HEK293 (cell line): ENCODE measurements at regions not wholly inside any gene's neighbourhood (a gene's known extent, or its start where the extent isn't known, plus 50 kb on each side); places are given as distances from the start of the nearest gene placed in this dataset.

Experiments used
- CTCF ChIA-PET: fragments of 350-600 bp; formaldehyde crosslinking; extraction: SDS; loops from one replicate; lab custom pipeline; 2021; ENCODE audit warnings: antibody characterized with exemption; lab: Yijun Ruan, JAX
- POLR2A ChIA-PET: fragments of 300-600 bp; formaldehyde crosslinking; extraction: SDS; loops from one replicate; lab custom pipeline; 2020; ENCODE audit warnings: antibody characterized with exemption, inconsistent platforms; lab: Yijun Ruan, JAX
- H3K27ac ChIP-seq: fragments of 200-500 bp; sonication (Bioruptor generic); 2 replicates; pipeline ENCODE4 v1.5.1; 2014; ENCODE audit warnings: low read depth, low read length, control low read depth, inconsistent platforms; ENCODE audit errors: extremely low read depth
- H3K36me3 ChIP-seq, 2 experiments: fragments of 200-500 bp in 1 of 2; sonication (Bioruptor generic) in 1 of 2; 1 replicate in 1 of 2; 2 replicates in 1 of 2; pipeline ENCODE4 v1.5.1; 2014 to 2017; ENCODE audit warnings: inconsistent platforms in 2 of 2, low read length in 2 of 2; ENCODE audit not compliant: control insufficient read depth in 2 of 2, insufficient read depth in 1 of 2
- H3K4me1 ChIP-seq: fragments of 200-500 bp; sonication (Bioruptor generic); 2 replicates; pipeline ENCODE4 v1.5.1; 2014; ENCODE audit warnings: mild to moderate bottlenecking, low read length, inconsistent platforms; ENCODE audit not compliant: control insufficient read depth, insufficient read depth
- H3K4me3 ChIP-seq: 2 replicates; pipeline ENCODE4 v1.5.1; 2011; ENCODE audit warnings: low read depth, mild to moderate bottlenecking, control low read depth, low read length, moderate library complexity
- H3K9me3 ChIP-seq: fragments of 200-500 bp; sonication (Bioruptor generic); 2 replicates; pipeline ENCODE4 v1.5.1; 2014; ENCODE audit warnings: low read depth, low read length, inconsistent platforms; ENCODE audit not compliant: control insufficient read depth, insufficient read depth
- GLIS1 ChIP-seq: fragments of 450-650 bp; formaldehyde crosslinking; IDR thresholded peaks from 2 replicates; pipeline ENCODE4 v1.5.1; 2016; ENCODE audit warnings: missing biosample characterization, missing genetic modification characterization
- KLF7 ChIP-seq: fragments of 450-650 bp; formaldehyde crosslinking; IDR thresholded peaks from 2 replicates; pipeline ENCODE4 v1.5.1; 2016; ENCODE audit warnings: missing biosample characterization, missing genetic modification characterization, borderline replicate concordance
- MEIS1 ChIP-seq: sonication (generic); formaldehyde crosslinking; IDR thresholded peaks from 2 replicates; pipeline ENCODE4 v1.8.1; 2022; ENCODE audit warnings: missing genetic modification reagents, mild to moderate bottlenecking, borderline replicate concordance
- SCRT1 ChIP-seq: fragments of 450-650 bp; formaldehyde crosslinking; IDR thresholded peaks from 2 replicates; pipeline ENCODE4 v1.5.1; 2016; ENCODE audit warnings: missing biosample characterization, missing genetic modification characterization, borderline replicate concordance
- SP3 ChIP-seq: fragments of 450-650 bp; formaldehyde crosslinking; IDR thresholded peaks from 2 replicates; pipeline ENCODE4 v1.5.1; 2016; ENCODE audit warnings: missing biosample characterization, missing genetic modification characterization
- ZFHX2 ChIP-seq: fragments of 450-650 bp; formaldehyde crosslinking; conservative IDR thresholded peaks from 2 replicates; pipeline ENCODE4 v1.5.1; 2016; ENCODE audit warnings: missing biosample characterization, missing genetic modification characterization
- ZFP41 ChIP-seq: fragments of 450-650 bp; formaldehyde crosslinking; IDR thresholded peaks from 2 replicates; pipeline ENCODE4 v1.5.1; 2016; ENCODE audit warnings: missing biosample characterization, missing genetic modification characterization, borderline replicate concordance
- ZNF114 ChIP-seq: fragments of 450-650 bp; formaldehyde crosslinking; IDR thresholded peaks from 2 replicates; pipeline ENCODE4 v1.5.0; 2017; ENCODE audit warnings: missing biosample characterization, missing genetic modification characterization
- ZNF132 ChIP-seq: fragments of 450-650 bp; formaldehyde crosslinking; IDR thresholded peaks from 2 replicates; pipeline ENCODE4 v1.5.1; 2017; ENCODE audit warnings: missing biosample characterization, missing genetic modification characterization, borderline replicate concordance
- ZNF16 ChIP-seq: fragments of 450-650 bp; formaldehyde crosslinking; IDR thresholded peaks from 2 replicates; pipeline ENCODE4 v1.5.1; 2016; ENCODE audit warnings: low read depth, missing biosample characterization, missing genetic modification characterization
- ZNF169 ChIP-seq: fragments of 450-650 bp; formaldehyde crosslinking; IDR thresholded peaks from 2 replicates; pipeline ENCODE4 v1.5.1; 2016; ENCODE audit warnings: missing biosample characterization, missing genetic modification characterization
- ZNF239 ChIP-seq: fragments of 450-650 bp; formaldehyde crosslinking; IDR thresholded peaks from 2 replicates; pipeline ENCODE4 v1.5.1; 2016; ENCODE audit warnings: missing biosample characterization, missing genetic modification characterization
- ZNF24 ChIP-seq: fragments of 450-650 bp; formaldehyde crosslinking; IDR thresholded peaks from 2 replicates; pipeline ENCODE4 v1.5.1; 2016; ENCODE audit warnings: missing biosample characterization, missing genetic modification characterization
- ZNF335 ChIP-seq: fragments of 450-650 bp; formaldehyde crosslinking; conservative IDR thresholded peaks from 2 replicates; pipeline ENCODE4 v1.5.1; 2016; ENCODE audit warnings: missing biosample characterization, missing genetic modification characterization
- ZNF404 ChIP-seq: fragments of 450-650 bp; formaldehyde crosslinking; IDR thresholded peaks from 2 replicates; pipeline ENCODE4 v1.5.1; 2017; ENCODE audit warnings: missing biosample characterization, missing genetic modification characterization
- ZNF548 ChIP-seq: fragments of 450-650 bp; formaldehyde crosslinking; IDR thresholded peaks from 2 replicates; pipeline ENCODE4 v1.5.1; 2016; ENCODE audit warnings: missing biosample characterization, missing genetic modification characterization
- ZNF585B ChIP-seq: fragments of 450-650 bp; formaldehyde crosslinking; IDR thresholded peaks from 2 replicates; pipeline ENCODE4 v1.5.1; 2016; ENCODE audit warnings: missing biosample characterization, missing genetic modification characterization
- ZNF785 ChIP-seq: fragments of 450-650 bp; formaldehyde crosslinking; IDR thresholded peaks from 2 replicates; pipeline ENCODE4 v1.5.1; 2016; ENCODE audit warnings: missing biosample characterization, missing genetic modification characterization
- TF ChIP-seq, protein P1 (sequence below): fragments of 450-650 bp; formaldehyde crosslinking; conservative IDR thresholded peaks from 2 replicates; pipeline ENCODE4 v1.5.1; 2016; ENCODE audit warnings: low read depth, missing biosample characterization, missing genetic modification characterization
- TF ChIP-seq, protein P2 (sequence below): fragments of 450-650 bp; formaldehyde crosslinking; IDR thresholded peaks from 2 replicates; pipeline ENCODE4 v1.5.1; 2016; ENCODE audit warnings: missing biosample characterization, missing genetic modification characterization
- TF ChIP-seq, protein P3 (sequence below): fragments of 450-650 bp; formaldehyde crosslinking; IDR thresholded peaks from 2 replicates; pipeline ENCODE4 v1.5.1; 2017; ENCODE audit warnings: missing biosample characterization, missing genetic modification characterization
- TF ChIP-seq, protein P4 (sequence below): fragments of 450-650 bp; formaldehyde crosslinking; IDR thresholded peaks from 2 replicates; pipeline ENCODE4 v1.5.1; 2016; ENCODE audit warnings: missing biosample characterization, missing genetic modification characterization

- TF ChIP-seq, protein P1, sequence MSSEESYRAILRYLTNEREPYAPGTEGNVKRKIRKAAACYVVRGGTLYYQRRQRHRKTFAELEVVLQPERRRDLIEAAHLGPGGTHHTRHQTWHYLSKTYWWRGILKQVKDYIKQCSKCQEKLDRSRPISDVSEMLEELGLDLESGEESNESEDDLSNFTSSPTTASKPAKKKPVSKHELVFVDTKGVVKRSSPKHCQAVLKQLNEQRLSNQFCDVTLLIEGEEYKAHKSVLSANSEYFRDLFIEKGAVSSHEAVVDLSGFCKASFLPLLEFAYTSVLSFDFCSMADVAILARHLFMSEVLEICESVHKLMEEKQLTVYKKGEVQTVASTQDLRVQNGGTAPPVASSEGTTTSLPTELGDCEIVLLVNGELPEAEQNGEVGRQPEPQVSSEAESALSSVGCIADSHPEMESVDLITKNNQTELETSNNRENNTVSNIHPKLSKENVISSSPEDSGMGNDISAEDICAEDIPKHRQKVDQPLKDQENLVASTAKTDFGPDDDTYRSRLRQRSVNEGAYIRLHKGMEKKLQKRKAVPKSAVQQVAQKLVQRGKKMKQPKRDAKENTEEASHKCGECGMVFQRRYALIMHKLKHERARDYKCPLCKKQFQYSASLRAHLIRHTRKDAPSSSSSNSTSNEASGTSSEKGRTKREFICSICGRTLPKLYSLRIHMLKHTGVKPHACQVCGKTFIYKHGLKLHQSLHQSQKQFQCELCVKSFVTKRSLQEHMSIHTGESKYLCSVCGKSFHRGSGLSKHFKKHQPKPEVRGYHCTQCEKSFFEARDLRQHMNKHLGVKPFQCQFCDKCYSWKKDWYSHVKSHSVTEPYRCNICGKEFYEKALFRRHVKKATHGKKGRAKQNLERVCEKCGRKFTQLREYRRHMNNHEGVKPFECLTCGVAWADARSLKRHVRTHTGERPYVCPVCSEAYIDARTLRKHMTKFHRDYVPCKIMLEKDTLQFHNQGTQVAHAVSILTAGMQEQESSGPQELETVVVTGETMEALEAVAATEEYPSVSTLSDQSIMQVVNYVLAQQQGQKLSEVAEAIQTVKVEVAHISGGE: no peak
- TF ChIP-seq KLF7 (tag by site-specific recombination) (no peak), ZNF404 (tag by site-specific recombination) (no peak), ZNF169 (no peak), ZNF239 (tag by site-specific recombination) (no peak), ZNF585B (tag by site-specific recombination) (no peak), ZNF335 (tag by site-specific recombination) (no peak)
- TF ChIP-seq, protein P2, sequence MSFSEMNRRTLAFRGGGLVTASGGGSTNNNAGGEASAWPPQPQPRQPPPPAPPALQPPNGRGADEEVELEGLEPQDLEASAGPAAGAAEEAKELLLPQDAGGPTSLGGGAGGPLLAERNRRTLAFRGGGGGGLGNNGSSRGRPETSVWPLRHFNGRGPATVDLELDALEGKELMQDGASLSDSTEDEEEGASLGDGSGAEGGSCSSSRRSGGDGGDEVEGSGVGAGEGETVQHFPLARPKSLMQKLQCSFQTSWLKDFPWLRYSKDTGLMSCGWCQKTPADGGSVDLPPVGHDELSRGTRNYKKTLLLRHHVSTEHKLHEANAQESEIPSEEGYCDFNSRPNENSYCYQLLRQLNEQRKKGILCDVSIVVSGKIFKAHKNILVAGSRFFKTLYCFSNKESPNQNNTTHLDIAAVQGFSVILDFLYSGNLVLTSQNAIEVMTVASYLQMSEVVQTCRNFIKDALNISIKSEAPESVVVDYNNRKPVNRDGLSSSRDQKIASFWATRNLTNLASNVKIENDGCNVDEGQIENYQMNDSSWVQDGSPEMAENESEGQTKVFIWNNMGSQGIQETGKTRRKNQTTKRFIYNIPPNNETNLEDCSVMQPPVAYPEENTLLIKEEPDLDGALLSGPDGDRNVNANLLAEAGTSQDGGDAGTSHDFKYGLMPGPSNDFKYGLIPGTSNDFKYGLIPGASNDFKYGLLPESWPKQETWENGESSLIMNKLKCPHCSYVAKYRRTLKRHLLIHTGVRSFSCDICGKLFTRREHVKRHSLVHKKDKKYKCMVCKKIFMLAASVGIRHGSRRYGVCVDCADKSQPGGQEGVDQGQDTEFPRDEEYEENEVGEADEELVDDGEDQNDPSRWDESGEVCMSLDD (tag by site-specific recombination): no peak
- TF ChIP-seq, protein P3, sequence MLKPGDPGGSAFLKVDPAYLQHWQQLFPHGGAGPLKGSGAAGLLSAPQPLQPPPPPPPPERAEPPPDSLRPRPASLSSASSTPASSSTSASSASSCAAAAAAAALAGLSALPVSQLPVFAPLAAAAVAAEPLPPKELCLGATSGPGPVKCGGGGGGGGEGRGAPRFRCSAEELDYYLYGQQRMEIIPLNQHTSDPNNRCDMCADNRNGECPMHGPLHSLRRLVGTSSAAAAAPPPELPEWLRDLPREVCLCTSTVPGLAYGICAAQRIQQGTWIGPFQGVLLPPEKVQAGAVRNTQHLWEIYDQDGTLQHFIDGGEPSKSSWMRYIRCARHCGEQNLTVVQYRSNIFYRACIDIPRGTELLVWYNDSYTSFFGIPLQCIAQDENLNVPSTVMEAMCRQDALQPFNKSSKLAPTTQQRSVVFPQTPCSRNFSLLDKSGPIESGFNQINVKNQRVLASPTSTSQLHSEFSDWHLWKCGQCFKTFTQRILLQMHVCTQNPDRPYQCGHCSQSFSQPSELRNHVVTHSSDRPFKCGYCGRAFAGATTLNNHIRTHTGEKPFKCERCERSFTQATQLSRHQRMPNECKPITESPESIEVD (tag by site-specific recombination): no peak
Measured at GRCh38 chr4:162684371-162684700, 482.4 kb downstream of the NAF1 start (continued).

DNA sequence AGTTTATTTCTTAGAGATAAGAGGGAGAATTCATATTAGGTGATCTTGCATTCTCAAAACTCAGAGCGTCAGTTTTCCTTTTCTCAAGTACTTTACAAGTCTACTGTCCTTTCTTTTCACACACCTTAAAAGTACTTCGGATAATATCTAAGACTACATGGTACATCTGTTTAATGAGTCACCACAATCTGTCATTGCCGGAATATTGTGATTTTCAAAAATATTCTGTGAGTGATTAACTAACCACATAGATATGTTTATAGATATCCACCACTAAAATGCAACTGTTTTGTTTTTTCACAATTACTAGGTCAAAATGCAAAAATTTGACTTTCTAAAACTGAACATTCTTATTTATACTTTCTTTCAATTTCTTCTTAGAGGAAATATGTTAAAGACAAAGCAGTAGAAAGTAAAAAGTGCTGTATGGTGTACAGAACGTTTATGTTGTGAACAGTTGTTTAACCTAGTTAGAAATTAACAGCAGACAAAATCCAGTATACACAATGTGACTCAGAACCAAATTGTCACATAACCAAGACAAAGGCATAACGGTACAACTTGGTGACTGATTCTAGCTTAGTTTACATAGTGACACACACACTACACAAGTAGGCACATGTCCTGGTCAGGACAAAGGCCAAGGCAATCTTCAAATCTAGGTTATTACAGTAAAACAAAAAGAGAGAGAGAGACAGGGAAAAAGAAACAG lies 482.9 kb downstream of the NAF1 start:
- no peak overlapping the region for H3K27ac ChIP-seq
- H3K9me3 ChIP-seq: no peaks in the 10 kb centered on the region
- CTCF ChIA-PET: no interaction called here
- POLR2A ChIA-PET: no interaction called here
- H3K36me3 ChIP-seq: no peaks in the 10 kb centered on the region
- H3K4me1 ChIP-seq: no peaks in the 10 kb centered on the region
- TF ChIP-seq ZFP41 (tag by site-specific recombination) (no peak), ZNF785 (no peak), SCRT1 (tag by site-specific recombination) (no peak), SP3 (tag by site-specific recombination) (no peak)
- no peak overlapping the region for H3K4me3 ChIP-seq

DNA sequence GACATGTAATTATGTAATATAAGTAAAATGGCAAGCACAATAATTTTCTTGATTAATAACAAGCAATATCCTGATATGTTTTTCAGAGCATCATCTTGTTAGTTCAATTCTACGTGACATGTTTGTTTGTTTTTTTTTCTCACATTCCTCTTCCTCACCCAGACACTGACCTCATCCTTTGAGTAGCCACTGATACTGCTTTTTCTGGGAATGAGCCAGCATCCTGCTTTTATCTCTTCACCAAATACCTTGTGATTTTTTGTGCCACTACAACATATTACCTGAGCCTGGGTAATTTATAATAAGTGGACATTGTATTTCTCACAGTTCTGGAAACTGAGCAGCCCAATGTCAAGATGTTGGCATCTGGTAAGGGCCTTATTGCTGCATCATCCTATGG lies 484.0 kb downstream of the NAF1 start:
- no peaks in the 10 kb centered on the region for H3K4me1 ChIP-seq
- H3K4me3 ChIP-seq: no peak overlapping the region
- ChIA-PET POLR2A (no interaction called here), CTCF (no interaction called here)
- H3K27ac ChIP-seq: no peak overlapping the region
- H3K9me3 ChIP-seq: no peaks in the 10 kb centered on the region
- no peaks in the 10 kb centered on the region for H3K36me3 ChIP-seq
- TF ChIP-seq ZNF24 (tag by site-specific recombination) (no peak), ZNF114 (no peak), ZNF132 (tag by site-specific recombination) (no peak), ZNF548 (tag by site-specific recombination) (no peak), GLIS1 (tag by site-specific recombination) (no peak), ZFHX2 (tag by site-specific recombination) (no peak), MEIS1 (no peak), ZNF16 (no peak)
- TF ChIP-seq, protein P4, sequence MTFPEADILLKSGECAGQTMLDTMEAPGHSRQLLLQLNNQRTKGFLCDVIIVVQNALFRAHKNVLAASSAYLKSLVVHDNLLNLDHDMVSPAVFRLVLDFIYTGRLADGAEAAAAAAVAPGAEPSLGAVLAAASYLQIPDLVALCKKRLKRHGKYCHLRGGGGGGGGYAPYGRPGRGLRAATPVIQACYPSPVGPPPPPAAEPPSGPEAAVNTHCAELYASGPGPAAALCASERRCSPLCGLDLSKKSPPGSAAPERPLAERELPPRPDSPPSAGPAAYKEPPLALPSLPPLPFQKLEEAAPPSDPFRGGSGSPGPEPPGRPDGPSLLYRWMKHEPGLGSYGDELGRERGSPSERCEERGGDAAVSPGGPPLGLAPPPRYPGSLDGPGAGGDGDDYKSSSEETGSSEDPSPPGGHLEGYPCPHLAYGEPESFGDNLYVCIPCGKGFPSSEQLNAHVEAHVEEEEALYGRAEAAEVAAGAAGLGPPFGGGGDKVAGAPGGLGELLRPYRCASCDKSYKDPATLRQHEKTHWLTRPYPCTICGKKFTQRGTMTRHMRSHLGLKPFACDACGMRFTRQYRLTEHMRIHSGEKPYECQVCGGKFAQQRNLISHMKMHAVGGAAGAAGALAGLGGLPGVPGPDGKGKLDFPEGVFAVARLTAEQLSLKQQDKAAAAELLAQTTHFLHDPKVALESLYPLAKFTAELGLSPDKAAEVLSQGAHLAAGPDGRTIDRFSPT: no peak
